ENCODE measurements at regions not wholly inside any gene's neighbourhood (a gene's known extent, or its start where the extent isn't known, plus 50 kb on each side); places are given as distances from the start of the nearest gene placed in this dataset.

DNA sequence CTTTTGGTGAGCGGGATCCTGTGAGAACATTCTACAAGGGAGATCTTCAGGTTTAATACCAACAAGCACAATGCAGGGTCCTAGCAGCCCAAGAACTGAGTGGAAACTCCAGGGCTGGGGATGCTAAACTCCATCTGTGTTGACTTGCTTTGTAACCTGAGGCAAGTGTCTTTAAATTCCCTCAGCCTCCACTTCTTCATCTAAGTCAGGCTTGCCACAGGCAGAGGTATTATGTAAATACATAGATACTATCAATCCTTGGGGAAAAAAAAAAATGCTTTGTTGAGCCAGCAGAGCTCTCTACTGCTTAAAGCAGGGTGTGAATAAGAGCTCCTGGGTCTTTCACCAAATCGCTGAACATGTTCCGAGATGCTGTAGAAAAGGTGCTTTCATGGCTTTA is 114.2 kb upstream of the PHACTR1 start:
- H3K4me3 ChIP-seq (ENCODE audit: low read length): no peak overlapping the region
- TF ChIP-seq, protein P1, sequence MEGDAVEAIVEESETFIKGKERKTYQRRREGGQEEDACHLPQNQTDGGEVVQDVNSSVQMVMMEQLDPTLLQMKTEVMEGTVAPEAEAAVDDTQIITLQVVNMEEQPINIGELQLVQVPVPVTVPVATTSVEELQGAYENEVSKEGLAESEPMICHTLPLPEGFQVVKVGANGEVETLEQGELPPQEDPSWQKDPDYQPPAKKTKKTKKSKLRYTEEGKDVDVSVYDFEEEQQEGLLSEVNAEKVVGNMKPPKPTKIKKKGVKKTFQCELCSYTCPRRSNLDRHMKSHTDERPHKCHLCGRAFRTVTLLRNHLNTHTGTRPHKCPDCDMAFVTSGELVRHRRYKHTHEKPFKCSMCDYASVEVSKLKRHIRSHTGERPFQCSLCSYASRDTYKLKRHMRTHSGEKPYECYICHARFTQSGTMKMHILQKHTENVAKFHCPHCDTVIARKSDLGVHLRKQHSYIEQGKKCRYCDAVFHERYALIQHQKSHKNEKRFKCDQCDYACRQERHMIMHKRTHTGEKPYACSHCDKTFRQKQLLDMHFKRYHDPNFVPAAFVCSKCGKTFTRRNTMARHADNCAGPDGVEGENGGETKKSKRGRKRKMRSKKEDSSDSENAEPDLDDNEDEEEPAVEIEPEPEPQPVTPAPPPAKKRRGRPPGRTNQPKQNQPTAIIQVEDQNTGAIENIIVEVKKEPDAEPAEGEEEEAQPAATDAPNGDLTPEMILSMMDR (IDR thresholded peaks at IDR 0.05; ENCODE audit: insufficient read depth, low read depth, low read length, missing control alignments): no peak
- DNase-seq (ENCODE audit: low read depth): no peak

DNA sequence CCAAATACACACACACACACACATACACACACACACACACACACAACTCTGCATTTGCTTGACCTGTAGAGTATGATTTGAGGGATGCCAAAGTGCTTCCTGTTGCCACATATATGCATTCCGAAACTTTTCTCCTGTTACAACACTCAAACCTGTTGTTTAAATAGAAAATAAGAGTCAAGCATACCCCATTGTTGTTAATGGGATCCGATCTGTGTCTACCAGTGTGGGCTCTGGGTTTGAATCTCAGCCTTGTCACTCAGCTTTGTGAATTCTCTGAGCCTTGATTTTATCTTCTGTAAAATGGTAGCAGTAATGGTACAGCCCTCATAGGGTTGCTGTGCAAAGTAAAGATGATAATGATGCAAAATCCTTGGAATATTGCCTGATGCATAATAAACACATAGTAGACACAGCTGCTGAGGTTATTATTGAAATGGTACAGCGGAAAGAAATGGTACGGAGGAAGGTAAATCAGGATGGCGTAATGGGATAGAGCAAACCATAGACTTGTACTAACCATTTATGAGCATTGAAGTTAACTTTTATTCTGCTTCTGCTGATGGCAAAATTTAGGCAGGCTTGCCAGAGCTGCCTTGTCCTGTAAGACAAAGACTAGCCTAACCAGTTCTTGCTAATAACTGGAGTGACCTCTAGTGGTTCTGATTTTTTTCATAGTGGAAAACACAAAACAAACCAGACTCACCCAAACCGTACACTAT is 113.5 kb upstream of the PHACTR1 start:
- TF ChIP-seq, protein P1 (IDR thresholded peaks at IDR 0.05; ENCODE audit: insufficient read depth, low read depth, low read length, missing control alignments): peak; percentile 67
- peak; percentile 78 for DNase-seq (ENCODE audit: low read depth)
- H3K4me3 ChIP-seq (ENCODE audit: low read length): no peak overlapping the region

GRCh38 chr6:12603673-12604049 is 112.9 kb upstream of the PHACTR1 start:
- H3K4me3 ChIP-seq (ENCODE audit: low read length): no peak overlapping the region
- TF ChIP-seq, protein P1 (IDR thresholded peaks at IDR 0.05; ENCODE audit: insufficient read depth, low read depth, low read length, missing control alignments): no peak
- DNase-seq (ENCODE audit: low read depth): no peak

GRCh38 chr6:12605888-12606345 is 110.7 kb upstream of the PHACTR1 start:
- H3K4me3 ChIP-seq (ENCODE audit: low read length): no peak overlapping the region
- DNase-seq (ENCODE audit: low read depth): peak; percentile 85
- TF ChIP-seq, protein P1 (IDR thresholded peaks at IDR 0.05; ENCODE audit: insufficient read depth, low read depth, low read length, missing control alignments): peak; percentile 81

DNA sequence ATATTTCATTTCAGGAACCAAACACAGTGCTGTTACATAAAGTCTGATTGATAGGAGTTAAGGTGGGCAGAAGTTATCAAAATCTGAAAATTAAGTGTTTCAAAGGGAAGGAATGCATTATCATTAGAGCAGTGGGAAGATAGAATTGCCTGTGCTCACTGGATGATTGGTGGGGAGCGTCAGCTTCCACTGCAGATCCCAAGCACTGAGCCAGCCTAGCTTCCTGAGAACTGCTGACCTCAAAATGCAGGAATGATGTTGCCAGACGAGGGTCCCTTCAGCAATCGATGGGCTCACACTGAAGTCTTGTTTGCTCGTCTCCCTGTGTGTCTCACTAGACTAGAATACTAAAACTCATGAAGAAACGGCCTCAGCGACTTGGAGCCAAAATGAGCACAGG is 110.0 kb upstream of the PHACTR1 start:
- DNase-seq (ENCODE audit: low read depth): no peak
- H3K4me3 ChIP-seq (ENCODE audit: low read length): no peak overlapping the region
- TF ChIP-seq, protein P1 (IDR thresholded peaks at IDR 0.05; ENCODE audit: insufficient read depth, low read depth, low read length, missing control alignments): no peak

GRCh38 chr6:12608016-12608860 is 108.3 kb upstream of the PHACTR1 start:
- TF ChIP-seq, protein P1 (IDR thresholded peaks at IDR 0.05; ENCODE audit: insufficient read depth, low read depth, low read length, missing control alignments): no peak
- H3K4me3 ChIP-seq (ENCODE audit: low read length): no peak overlapping the region
- peak; percentile 59 for DNase-seq (ENCODE audit: low read depth)
